Esophagus (tissue), 2 donors: ENCODE measurements at regions not wholly inside any gene's neighbourhood (a gene's known extent, or its start where the extent isn't known, plus 50 kb on each side); places are given as distances from the start of the nearest gene placed in this dataset.
"Not testable (repeated sequence)": the region's sequence is repeated elsewhere in the genome, so short reads cannot be mapped to it uniquely, and the experiment has no call there.

Experiments used
- H3K27ac ChIP-seq, 2 donors: one replicate each; pipeline ENCODE4 v1.5.1; 2013; ENCODE audit warnings: low read depth in 2 of 2, mild to moderate bottlenecking in 2 of 2, inconsistent platforms in 1 of 2, low read length in 1 of 2, moderate library complexity in 1 of 2
- H3K27me3 ChIP-seq, 2 donors: one replicate each; pipeline ENCODE4 v1.6.1; 2013; ENCODE audit warnings: low read length in 2 of 2, control low read depth in 1 of 2, mild to moderate bottlenecking in 1 of 2; ENCODE audit not compliant: insufficient read depth in 2 of 2, control insufficient read depth in 1 of 2
- H3K36me3 ChIP-seq, 2 donors: one replicate each; pipeline ENCODE4 v1.6.1; 2013; ENCODE audit warnings: low read length in 1 of 2; ENCODE audit not compliant: control insufficient read depth in 2 of 2, insufficient read depth in 2 of 2
- H3K4me1 ChIP-seq, 2 donors: one replicate each; pipeline ENCODE4 v1.6.1; 2013; ENCODE audit warnings: low read length in 1 of 2; ENCODE audit not compliant: control insufficient read depth in 2 of 2, insufficient read depth in 2 of 2
- H3K4me3 ChIP-seq, 2 donors: one replicate each; pipeline ENCODE4 v1.5.1; 2013; ENCODE audit warnings: low read length in 2 of 2, mild to moderate bottlenecking in 2 of 2, low read depth in 1 of 2, moderate library complexity in 1 of 2
- H3K9me3 ChIP-seq, 2 donors: one replicate each; pipeline ENCODE4 v1.6.1; 2013; ENCODE audit warnings: mild to moderate bottlenecking in 2 of 2, low read depth in 1 of 2, low read length in 1 of 2, moderate library complexity in 1 of 2; ENCODE audit not compliant: control insufficient read depth in 2 of 2, insufficient read depth in 1 of 2
- WGBS, 2 donors: extraction: QIAGEN DNeasy Blood & Tissue Kit; methylation state at CpG; one replicate each; pipeline ENCODE4 v1.1.7; 2013; 5-methylcytosine and 5-hydroxymethylcytosine counted together
- donor health status: healthy with polysubstance abuse.
- donor health status: Bipolar disorder and iron deficiency.

GRCh38 chr5:56667692-56668091 is 147.7 kb upstream of the MAP3K1 start:
- Histone ChIP-seq H3K9me3 (peaks cover 0 to 3% of the 10 kb centered on the region in 2 donors), H3K4me1 (peaks cover 0 to 8% of the 10 kb centered on the region in 2 donors), H3K4me3 (no peak overlapping the region), H3K27ac (no peak overlapping the region), H3K27me3 (no peaks in the 10 kb centered on the region), H3K36me3 (no peaks in the 10 kb centered on the region)
- WGBS, 2 donors = 100% methylated on average over 1 of the region's 1 CpG

DNA sequence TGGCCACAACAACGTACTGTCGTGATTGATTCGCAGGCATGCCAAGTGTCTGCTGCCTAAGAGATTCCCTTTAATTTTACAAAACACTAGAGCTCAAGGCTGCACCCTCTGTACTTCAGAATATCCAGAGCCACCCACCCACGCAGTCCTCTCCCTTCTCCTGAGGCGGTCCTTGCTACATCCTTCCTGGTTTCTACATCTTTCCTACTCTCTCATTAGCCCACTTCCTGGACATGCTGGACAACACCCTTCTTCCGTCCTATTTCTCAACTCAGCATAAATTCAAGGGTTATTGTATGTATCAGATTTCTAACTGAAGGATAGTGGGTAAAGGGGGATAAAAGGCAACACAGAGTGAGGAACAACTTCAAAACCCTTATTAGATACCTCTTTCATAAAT is 148.4 kb upstream of the MAP3K1 start:
- peaks cover 0 to 3% of the 10 kb centered on the region in 2 donors for H3K9me3 ChIP-seq
- H3K4me3 ChIP-seq = no peak overlapping the region
- WGBS, 2 donors = 84 to 86% methylated on average over 6 of the region's 6 CpGs
- H3K27ac ChIP-seq = peak overlapping the region in 1 of 2 donors; percentile 15
- peaks cover 0 to 8% of the 10 kb centered on the region in 2 donors for H3K4me1 ChIP-seq
- no peaks in the 10 kb centered on the region for H3K27me3 ChIP-seq
- no peaks in the 10 kb centered on the region for H3K36me3 ChIP-seq

DNA sequence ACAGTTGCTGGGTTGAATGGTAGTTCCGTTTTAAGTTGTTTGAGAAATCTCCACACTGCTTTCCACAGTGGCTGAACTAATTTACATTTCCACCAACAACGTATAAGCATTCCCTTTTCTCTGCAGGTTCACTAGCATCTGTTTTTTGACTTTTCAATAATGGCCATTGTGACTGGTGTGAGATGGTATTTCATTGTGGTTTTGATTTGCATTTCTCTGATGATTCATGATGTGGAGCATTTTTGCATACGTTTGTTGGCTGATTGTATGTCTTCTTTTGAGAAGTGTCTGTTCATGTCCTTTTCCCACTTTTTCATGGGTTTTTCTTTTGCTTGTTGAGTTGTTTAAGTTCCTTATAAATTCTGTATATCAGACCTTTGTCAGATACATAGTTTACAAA is 150.2 kb upstream of the MAP3K1 start:
- not testable (repeated sequence) for H3K4me3 ChIP-seq, H3K4me1 ChIP-seq, H3K27me3 ChIP-seq, H3K36me3 ChIP-seq, H3K9me3 ChIP-seq, H3K27ac ChIP-seq
- 68 to 70% methylated on average over 3 of the region's 3 CpGs for WGBS, 2 donors

- Histone ChIP-seq H3K9me3 (peaks cover 0 to 3% of the 10 kb centered on the region in 2 donors), H3K4me1 (no peaks in the 10 kb centered on the region), H3K4me3 (no peak overlapping the region), H3K27ac (no peak overlapping the region), H3K36me3 (no peaks in the 10 kb centered on the region), H3K27me3 (no peaks in the 10 kb centered on the region)
- 90 to 98% methylated on average over 1 of the region's 1 CpG for WGBS, 2 donors
Observed at GRCh38 chr5:56664025-56664424, 151.3 kb upstream of the MAP3K1 start.

- no peaks in the 10 kb centered on the region for H3K27me3 ChIP-seq
- no peak overlapping the region for H3K4me3 ChIP-seq
- peaks cover 0 to 2% of the 10 kb centered on the region in 2 donors for H3K4me1 ChIP-seq
- H3K36me3 ChIP-seq = no peaks in the 10 kb centered on the region
- no peak overlapping the region for H3K27ac ChIP-seq
- peaks cover 0 to 3% of the 10 kb centered on the region in 2 donors for H3K9me3 ChIP-seq
- WGBS, 2 donors = 93 to 96% methylated on average over 4 of the region's 4 CpGs
Observed at GRCh38 chr5:56663523-56663922, 151.8 kb upstream of the MAP3K1 start.

DNA sequence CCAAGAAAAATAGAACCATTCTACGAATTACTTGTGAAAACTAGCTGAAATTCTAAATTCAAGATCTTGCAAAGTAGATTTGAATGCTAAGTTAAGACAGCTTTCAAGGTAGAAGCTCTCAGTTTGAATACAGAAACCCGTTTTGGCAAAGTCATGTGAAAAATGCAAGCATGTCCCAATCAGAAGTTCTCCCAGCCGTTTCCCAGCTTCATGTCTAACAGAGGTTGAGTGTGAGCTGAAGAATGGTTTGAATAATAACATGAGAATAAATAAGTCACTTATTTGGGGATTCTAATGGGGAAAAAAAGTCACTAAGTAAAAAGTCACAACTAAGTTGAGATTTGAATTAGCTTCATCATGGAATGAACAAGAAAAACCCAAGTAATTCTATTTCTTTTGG is 152.5 kb upstream of the MAP3K1 start:
- Histone ChIP-seq H3K9me3 (peaks cover 0 to 3% of the 10 kb centered on the region in 2 donors), H3K27ac (no peak overlapping the region), H3K4me1 (peaks cover 0 to 6% of the 10 kb centered on the region in 2 donors), H3K4me3 (no peak overlapping the region), H3K36me3 (no peaks in the 10 kb centered on the region), H3K27me3 (no peaks in the 10 kb centered on the region)
- WGBS, 2 donors = 66 to 74% methylated on average over 3 of the region's 3 CpGs

DNA sequence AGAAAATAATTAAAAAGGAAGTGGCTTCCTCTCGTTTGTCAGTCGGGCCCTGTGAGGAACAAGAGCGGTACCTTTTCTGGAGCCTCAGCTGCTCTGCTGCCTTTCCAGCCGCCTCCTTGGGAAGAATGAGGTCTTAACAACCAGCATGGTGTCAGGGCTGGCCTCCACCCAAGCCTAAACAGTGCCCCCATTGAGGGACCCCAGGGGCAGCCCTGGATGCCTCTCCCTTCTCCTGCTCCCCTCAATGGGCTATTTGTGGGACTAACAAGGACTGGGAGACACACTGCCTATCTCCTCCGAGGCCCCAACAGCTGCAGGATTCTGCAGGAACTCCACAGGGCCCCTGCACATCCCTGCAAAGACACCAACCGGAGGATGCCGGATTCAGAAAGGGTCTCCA is 155.4 kb upstream of the MAP3K1 start:
- H3K27me3 ChIP-seq = no peaks in the 10 kb centered on the region
- no peak overlapping the region for H3K27ac ChIP-seq
- peaks cover 0 to 11% of the 10 kb centered on the region in 2 donors for H3K4me1 ChIP-seq
- WGBS, 2 donors = 89 to 92% methylated on average over 7 of the region's 7 CpGs
- H3K4me3 ChIP-seq = no peak overlapping the region
- no peaks in the 10 kb centered on the region for H3K36me3 ChIP-seq
- no peaks in the 10 kb centered on the region for H3K9me3 ChIP-seq

GRCh38 chr5:56658972-56659371 is 156.4 kb upstream of the MAP3K1 start:
- Histone ChIP-seq H3K27ac (peak overlapping the region; percentile 78 to 93), H3K4me3 (no peak overlapping the region)

GRCh38 chr5:56656846-56657726 is 158.3 kb upstream of the MAP3K1 start:
- no peak overlapping the region for H3K4me3 ChIP-seq
- peaks cover 0 to 11% of the 10 kb centered on the region in 2 donors for H3K4me1 ChIP-seq
- no peaks in the 10 kb centered on the region for H3K9me3 ChIP-seq
- no peaks in the 10 kb centered on the region for H3K36me3 ChIP-seq
- no peak overlapping the region for H3K27ac ChIP-seq
- WGBS, 2 donors = 94 to 96% methylated on average over 2 of the region's 2 CpGs
- H3K27me3 ChIP-seq = no peaks in the 10 kb centered on the region

More at GRCh38 chr5:56658972-56659371, 156.4 kb upstream of the MAP3K1 start:
- peaks cover 0 to 11% of the 10 kb centered on the region in 2 donors for H3K4me1 ChIP-seq
- H3K9me3 ChIP-seq = no peaks in the 10 kb centered on the region
- WGBS, 2 donors = 54 to 56% methylated on average over 1 of the region's 1 CpG
- no peaks in the 10 kb centered on the region for H3K36me3 ChIP-seq
- no peaks in the 10 kb centered on the region for H3K27me3 ChIP-seq

DNA sequence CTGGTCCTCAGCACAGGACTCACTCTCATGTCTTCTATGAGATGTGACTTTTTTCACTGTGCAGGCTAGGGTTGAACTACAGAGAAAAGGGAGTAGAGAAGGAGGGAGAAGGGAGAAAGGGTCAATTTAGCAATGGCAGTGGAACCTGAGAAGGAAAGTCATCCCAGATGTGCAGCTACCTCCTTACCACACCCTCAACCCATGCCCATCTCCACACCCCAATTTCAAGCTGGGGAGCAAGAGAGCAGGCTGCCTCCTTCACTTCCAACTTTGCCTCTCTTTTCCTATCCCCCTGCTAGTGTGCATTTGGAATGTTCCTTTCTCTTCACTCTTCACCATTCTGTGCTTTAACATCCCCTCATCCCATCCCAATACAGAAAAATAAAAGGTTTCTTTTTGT is 163.5 kb upstream of the MAP3K1 start:
- H3K27me3 ChIP-seq = no peaks in the 10 kb centered on the region
- H3K36me3 ChIP-seq = no peaks in the 10 kb centered on the region

More for the DNA sequence above, 163.5 kb upstream of the MAP3K1 start:
- Histone ChIP-seq H3K4me3 (no peak overlapping the region), H3K4me1 (peaks cover 0 to 10% of the 10 kb centered on the region in 2 donors), H3K27ac (no peak overlapping the region), H3K9me3 (no peaks in the 10 kb centered on the region)
